Endothelial cell of umbilical vein (primary cell): ENCODE measurements at regions not wholly inside any gene's neighbourhood (a gene's known extent, or its start where the extent isn't known, plus 50 kb on each side); places are given as distances from the start of the nearest gene placed in this dataset.

Source experiments
- BruUV-seq: library from RNA; stranded (reverse); fragments of 400-500 nt; replicated peaks from 2 replicates; lab custom pipeline; 2021; lab: Mats Ljungman, UMichigan
- CTCF ChIA-PET: fragments of 300-600, 350-600 bp; sonication (Branson Sonifier 250); formaldehyde crosslinking; loops from one replicate; lab custom pipeline; 2021; ENCODE audit warnings: antibody characterized with exemption, inconsistent platforms; lab: Charles Lee
- POLR2A ChIA-PET: fragments of 300-600, 350-600 bp; sonication (Branson Sonifier 250); formaldehyde crosslinking; loops from one replicate; lab custom pipeline; 2021; ENCODE audit warnings: antibody characterized with exemption, inconsistent platforms; lab: Charles Lee
- DNase-seq: peaks from one replicate; pipeline ENCODE4 v3.0.0-alpha.2; 2011; ENCODE audit warnings: low read depth, low spot score
- FAIRE-seq: peaks from 2 replicates; lab custom pipeline; 2011; peaks lifted over from hg19 to GRCh38; lab: Jason Lieb, UNC
- H2AFZ ChIP-seq: 2 replicates; pipeline ENCODE4 v1.6.0; 2012; ENCODE audit warnings: low read depth, low read length, control low read depth, inconsistent platforms
- H3K27ac ChIP-seq: 2 replicates; pipeline ENCODE4 v1.5.1; 2011; ENCODE audit warnings: low read depth, mild to moderate bottlenecking, control low read depth, low read length, moderate library complexity; ENCODE audit not compliant: insufficient read depth
- H3K27me3 ChIP-seq, 2 experiments: 2 replicates each; pipeline versions ENCODE4 v1.6.0 to v1.6.1; 2011; ENCODE audit warnings: low read length in 2 of 2, mixed read lengths in 1 of 2; ENCODE audit not compliant: control insufficient read depth in 2 of 2, insufficient read depth in 2 of 2
- H3K36me3 ChIP-seq, 2 experiments: 2 replicates in 1 of 2; 3 replicates in 1 of 2; pipeline ENCODE4 v1.5.1; 2011; ENCODE audit warnings: low read length in 2 of 2, mild to moderate bottlenecking in 1 of 2, moderate library complexity in 1 of 2; ENCODE audit not compliant: control insufficient read depth in 2 of 2, insufficient read depth in 2 of 2; ENCODE audit errors: extremely low read depth in 1 of 2
- H3K4me1 ChIP-seq: 3 replicates; pipeline ENCODE4 v1.5.1; 2011; ENCODE audit warnings: mild to moderate bottlenecking, low read length; ENCODE audit not compliant: control insufficient read depth, insufficient read depth; ENCODE audit errors: extremely low read depth
- H3K4me2 ChIP-seq: 2 replicates; pipeline ENCODE4 v1.6.1; 2011; ENCODE audit warnings: low read length, control low read depth, mixed read lengths; ENCODE audit not compliant: insufficient read depth
- H3K4me3 ChIP-seq, 3 experiments: fragments of 200-600 bp in 1 of 3; sonication (generic), shearing (Covaris generic) in 1 of 3; replicated peaks in 1 of 3; 2 replicates each; pipeline ENCODE4 v1.5.1; 2011 to 2016; ENCODE audit warnings: control low read depth in 3 of 3, low read length in 3 of 3, mild to moderate bottlenecking in 2 of 3, inconsistent platforms in 1 of 3, low read depth in 1 of 3, moderate library complexity in 1 of 3; ENCODE audit not compliant: insufficient read depth in 1 of 3
- H3K79me2 ChIP-seq: 2 replicates; pipeline ENCODE4 v1.6.0; 2012; ENCODE audit warnings: low read length, inconsistent platforms; ENCODE audit not compliant: control insufficient read depth, insufficient read depth
- H3K9ac ChIP-seq: replicated peaks from 2 replicates; pipeline ENCODE3; 2011; ENCODE audit warnings: low read length, control low read depth; ENCODE audit not compliant: insufficient read depth; ENCODE audit errors: extremely low read depth
- H3K9me1 ChIP-seq: replicated peaks from 3 replicates; pipeline ENCODE4 v1.6.0; 2011; ENCODE audit warnings: mild to moderate bottlenecking, low read length; ENCODE audit not compliant: control insufficient read depth, insufficient read depth; ENCODE audit errors: extremely low read depth
- H3K9me3 ChIP-seq: replicated peaks from 2 replicates; pipeline ENCODE4 v1.5.1; 2012; ENCODE audit warnings: low read length, inconsistent platforms; ENCODE audit not compliant: control insufficient read depth, insufficient read depth
- H4K20me1 ChIP-seq: replicated peaks from 2 replicates; pipeline ENCODE3; 2011; ENCODE audit warnings: mild to moderate bottlenecking, low read length; ENCODE audit not compliant: control insufficient read depth, insufficient read depth; ENCODE audit errors: extremely low read depth
- CTCF ChIP-seq, 2 donors: IDR thresholded peaks; 1 replicate in 1 of 2; 2 replicates in 1 of 2; pipeline ENCODE4 v1.5.1; 2011; ENCODE audit warnings: low read length in 2 of 2, mild to moderate bottlenecking in 2 of 2, moderate library complexity in 2 of 2, control low read depth in 1 of 2, inconsistent platforms in 1 of 2, low read depth in 1 of 2; ENCODE audit not compliant: insufficient read depth in 1 of 2; ENCODE audit errors: extremely low read depth in 1 of 2
- EZH2 ChIP-seq: IDR thresholded peaks from 2 replicates; pipeline ENCODE4 v1.6.1; 2012; ENCODE audit warnings: borderline replicate concordance, low read depth, mild to moderate bottlenecking, moderate library complexity, low read length, inconsistent platforms; ENCODE audit not compliant: severe bottlenecking
- FOS ChIP-seq: IDR thresholded peaks from 2 replicates; pipeline ENCODE4 v1.6.1; 2011; ENCODE audit warnings: mild to moderate bottlenecking, low read length, moderate library complexity, borderline replicate concordance; ENCODE audit not compliant: insufficient read depth
- GATA2 ChIP-seq: IDR thresholded peaks from 2 replicates; pipeline ENCODE4 v1.7.0; 2011; ENCODE audit warnings: low read depth, mild to moderate bottlenecking, moderate library complexity, mixed read lengths, low read length; ENCODE audit not compliant: insufficient read length, insufficient read depth
- JUN ChIP-seq: IDR thresholded peaks from 2 replicates; pipeline ENCODE4 v1.6.1; 2011; ENCODE audit warnings: borderline replicate concordance, low read depth; ENCODE audit not compliant: insufficient read length, insufficient read depth
- MYC ChIP-seq: IDR thresholded peaks from one replicate; pipeline ENCODE4 v1.6.1; 2011; ENCODE audit warnings: mild to moderate bottlenecking, low read depth, low read length
- POLR2A ChIP-seq: IDR thresholded peaks from 2 replicates; pipeline ENCODE4 v1.6.1; 2012; ENCODE audit warnings: low read depth, mild to moderate bottlenecking, control low read depth, low read length
- POLR2AphosphoS5 ChIP-seq: IDR thresholded peaks from 2 replicates; pipeline ENCODE4 v1.6.1; 2012; ENCODE audit warnings: low read depth, mild to moderate bottlenecking, control low read depth, low read length, moderate library complexity; ENCODE audit not compliant: insufficient read depth
- dilution Hi-C: fragments of 300-500 bp; cut with MboI; formaldehyde crosslinking; loops from one replicate; pipeline ENCODE4 v1.15.0; 2019; ENCODE audit warnings: low sequenced_read_pairs; ENCODE audit not compliant: extremely low pct_ligation_motif_present
- intact Hi-C: fragments of 100-400 bp; cut with micrococcal nuclease; formaldehyde crosslinking; loops from one replicate; pipeline ENCODE4 v1.10.0; 2022
- TF ChIP-seq, protein P1 (sequence below): IDR thresholded peaks from 2 replicates; pipeline ENCODE4 v1.6.1; 2011; ENCODE audit not compliant: insufficient read depth, insufficient read length

GRCh38 chr3:188946351-188947240, 225.2 kb upstream of the TPRG1 start:
- no peak for FAIRE-seq
- H3K9me1 ChIP-seq: no peaks in the 10 kb centered on the region
- peaks cover 42% of the 10 kb centered on the region for H3K4me1 ChIP-seq
- no peaks in the 10 kb centered on the region for H3K36me3 ChIP-seq
- BruUV-seq: no TSS peak
- ChIA-PET POLR2A (interaction anchor here (1.7 to 2.2 kb wide), 2 partner anchors 9 to 1206 kb away, joined by 6 to 8 read pairs; no protein-coding TSS in a partner anchor), CTCF (interaction anchor here (0.9 to 3.0 kb wide), 7 partner anchors 9 to 1208 kb away, joined by 3 to 21 read pairs (median 6); partner anchors contain the start of gene BCL6)
- dilution Hi-C loops: no loop called here
- peak overlapping the region; percentile 77 for H3K27ac ChIP-seq
- peak overlapping the region; percentile 74 for H3K4me2 ChIP-seq
- H3K27me3 ChIP-seq: no peaks in the 10 kb centered on the region
- no peak overlapping the region for H2AFZ ChIP-seq
- H3K4me3 ChIP-seq: peak overlapping the region in 1 of 3 experiments; percentile 32
- peak; percentile 7 for DNase-seq
- H3K9ac ChIP-seq: peak overlapping the region; percentile 75
- H3K9me3 ChIP-seq: no peaks in the 10 kb centered on the region
- intact Hi-C loops: no loop called here
- H3K79me2 ChIP-seq: no peaks in the 10 kb centered on the region
- TF ChIP-seq CTCF (IDR thresholded peaks at IDR 0.05; ENCODE audit: extremely low read depth in 1 of 2, insufficient read depth in 1 of 2, low read depth in 1 of 2, low read length in 2 of 2) (no peak), GATA2 (no peak), EZH2 (no peak), FOS (no peak), POLR2AphosphoS5 (no peak), JUN (no peak), MYC (no peak), POLR2A (no peak)
- TF ChIP-seq, protein P1, sequence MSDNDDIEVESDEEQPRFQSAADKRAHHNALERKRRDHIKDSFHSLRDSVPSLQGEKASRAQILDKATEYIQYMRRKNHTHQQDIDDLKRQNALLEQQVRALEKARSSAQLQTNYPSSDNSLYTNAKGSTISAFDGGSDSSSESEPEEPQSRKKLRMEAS: no peak
- no peaks in the 10 kb centered on the region for H4K20me1 ChIP-seq
